Choroid plexus epithelial cell (primary cell): ENCODE measurements at regions not wholly inside any gene's neighbourhood (a gene's known extent, or its start where the extent isn't known, plus 50 kb on each side); places are given as distances from the start of the nearest gene placed in this dataset.

Source experiments
- DNase-seq: peaks from one replicate; pipeline ENCODE4 v3.0.0-alpha.2; 2010; ENCODE audit warnings: low read depth
- H3K4me3 ChIP-seq: 2 replicates; pipeline ENCODE4 v1.5.1; 2011; ENCODE audit warnings: low read depth, mild to moderate bottlenecking, control low read depth, low read length, moderate library complexity
- CTCF ChIP-seq: conservative IDR thresholded peaks from 2 replicates; pipeline ENCODE4 v1.5.1; 2011; ENCODE audit warnings: low read depth, mild to moderate bottlenecking, control low read depth, inconsistent platforms, low read length, moderate library complexity

- H3K4me3 ChIP-seq = no peak overlapping the region
- no peak for DNase-seq
- no peak for TF ChIP-seq CTCF
Observed at GRCh38 chr2:14713248-14713647, 80.7 kb downstream of the LRATD1 start.

- no peak for DNase-seq
- no peak overlapping the region for H3K4me3 ChIP-seq
- TF ChIP-seq CTCF = no peak
Observed at GRCh38 chr2:14715600-14715999, 83.1 kb downstream of the LRATD1 start.

DNA sequence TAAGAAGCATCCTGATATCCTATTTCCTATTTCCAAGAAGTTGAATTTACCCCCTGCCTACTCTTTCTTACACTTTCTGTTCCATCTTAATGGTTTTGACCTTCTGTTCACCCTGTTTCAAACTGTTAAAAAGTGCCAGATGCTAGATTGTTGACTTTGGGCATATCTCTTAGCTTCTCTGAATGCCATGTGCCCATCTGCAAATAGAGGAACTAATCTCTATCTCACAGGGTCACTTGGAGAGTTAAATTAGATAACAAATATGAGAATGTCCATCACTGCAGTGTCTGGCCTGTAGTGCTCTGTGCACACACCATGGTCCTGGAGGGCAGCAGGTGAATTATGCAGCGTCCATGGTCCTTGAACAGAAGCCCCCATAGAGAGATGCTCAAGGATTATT, 83.8 kb downstream of the LRATD1 start:
- no peak overlapping the region for H3K4me3 ChIP-seq
- TF ChIP-seq CTCF = no peak
- no peak for DNase-seq

DNA sequence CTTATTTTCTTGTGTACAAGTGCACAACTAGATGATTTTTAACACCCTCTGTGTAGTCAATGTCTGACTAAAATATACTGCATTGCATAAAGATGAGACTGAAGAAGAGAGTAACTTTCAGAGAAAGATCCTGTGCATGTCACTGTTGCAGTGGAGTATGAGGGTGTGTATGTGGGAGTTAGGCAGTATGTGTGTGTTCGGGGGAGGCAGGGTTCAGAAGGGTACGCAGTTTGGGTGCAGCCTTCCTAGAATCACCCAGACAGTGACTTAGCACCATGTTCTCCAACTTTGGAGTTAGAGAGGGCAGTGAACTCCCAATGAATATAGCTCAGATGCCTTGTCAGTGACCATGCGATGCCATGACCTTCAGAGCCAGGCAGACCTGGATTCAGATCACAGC, 84.6 kb downstream of the LRATD1 start:
- DNase-seq = no peak
- H3K4me3 ChIP-seq = no peak overlapping the region
- TF ChIP-seq CTCF = no peak

- no peak overlapping the region for H3K4me3 ChIP-seq
- no peak for DNase-seq
- no peak for TF ChIP-seq CTCF
Observed at GRCh38 chr2:14720319-14720718, 87.8 kb downstream of the LRATD1 start.

- TF ChIP-seq CTCF = no peak
- H3K4me3 ChIP-seq = no peak overlapping the region
- DNase-seq = no peak
Observed at GRCh38 chr2:14720739-14721138, 88.2 kb downstream of the LRATD1 start.

DNA sequence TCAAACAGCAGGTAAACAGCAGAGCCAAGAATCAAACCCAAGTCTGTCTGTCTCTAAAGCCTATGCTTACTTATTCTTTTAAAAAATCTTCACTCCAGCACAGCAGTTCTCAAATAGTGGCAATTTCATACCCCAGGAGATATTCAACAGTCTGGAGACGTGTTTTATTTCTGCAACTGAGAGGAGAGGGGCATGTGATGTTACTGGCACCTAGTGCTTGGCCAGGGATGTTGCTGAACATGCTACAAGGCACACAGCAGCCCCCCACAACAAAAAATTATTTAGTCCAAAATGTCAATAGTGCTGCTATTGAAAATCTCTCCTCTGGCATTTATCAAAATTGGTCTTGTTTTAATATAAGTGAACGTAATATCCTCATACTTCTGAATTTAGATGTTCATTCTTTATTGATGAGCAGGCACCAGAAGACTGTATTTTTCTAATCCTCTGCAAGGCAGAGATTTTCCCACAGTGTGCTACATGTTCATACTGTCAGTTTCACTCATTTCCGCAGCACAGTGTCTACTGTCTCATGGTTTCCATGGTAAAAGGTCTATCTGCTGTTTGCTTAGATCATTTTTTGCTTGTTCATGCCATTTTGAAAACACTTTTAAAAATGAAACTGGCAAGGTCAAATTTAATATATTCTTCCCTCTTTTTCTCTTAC, 90.5 kb downstream of the LRATD1 start:
- no peak for DNase-seq

More for the DNA sequence above, 90.5 kb downstream of the LRATD1 start:
- H3K4me3 ChIP-seq = no peak overlapping the region
- TF ChIP-seq CTCF = no peak
